ENCODE measurements at regions not wholly inside any gene's neighbourhood (a gene's known extent, or its start where the extent isn't known, plus 50 kb on each side); places are given as distances from the start of the nearest gene placed in this dataset.

GRCh38 chr12:42855362-42855950 lies 265.9 kb upstream of the PRICKLE1 start:
- CTCF ChIA-PET = no interaction called here
- Histone ChIP-seq H3K4me3 (ENCODE audit: low read length) (no peak overlapping the region), H3K4me1 (ENCODE audit: insufficient read depth, low read length) (no peaks in the 10 kb centered on the region), H3K27ac (ENCODE audit: low read depth, low read length) (no peak overlapping the region), H3K9me3 (ENCODE audit: low read length) (no peaks in the 10 kb centered on the region), H3K36me3 (ENCODE audit: insufficient read depth, low read length) (no peaks in the 10 kb centered on the region), H3K27me3 (ENCODE audit: insufficient read depth, low read length, poor library complexity, severe bottlenecking) (no peaks in the 10 kb centered on the region)
- peaks cover 0 to 6% (median 0%) of the 10 kb centered on the region in 5 donors for H3K9me3 Mint-ChIP-seq
- H3K27ac Mint-ChIP-seq = no peak overlapping the region
- H3K4me1 Mint-ChIP-seq = no peaks in the 10 kb centered on the region
- DNase-seq = no peak
- H3K4me3 Mint-ChIP-seq = no peak overlapping the region
- no peaks in the 10 kb centered on the region for H3K36me3 Mint-ChIP-seq
- H3K27me3 Mint-ChIP-seq = no peaks in the 10 kb centered on the region
- POLR2A ChIA-PET = no interaction called here

- Mint-ChIP-seq H3K27me3 (no peaks in the 10 kb centered on the region), H3K27ac (no peak overlapping the region), H3K9me3 (peaks cover 0 to 6% (median 0%) of the 10 kb centered on the region in 5 donors), H3K36me3 (no peaks in the 10 kb centered on the region), H3K4me1 (no peaks in the 10 kb centered on the region), H3K4me3 (no peak overlapping the region)
- Histone ChIP-seq H3K4me1 (ENCODE audit: insufficient read depth, low read length) (no peaks in the 10 kb centered on the region), H3K36me3 (ENCODE audit: insufficient read depth, low read length) (no peaks in the 10 kb centered on the region), H3K4me3 (ENCODE audit: low read length) (no peak overlapping the region), H3K9me3 (ENCODE audit: low read length) (no peaks in the 10 kb centered on the region), H3K27ac (ENCODE audit: low read depth, low read length) (no peak overlapping the region), H3K27me3 (ENCODE audit: insufficient read depth, low read length, poor library complexity, severe bottlenecking) (no peaks in the 10 kb centered on the region)
- POLR2A ChIA-PET = no interaction called here
- DNase-seq = no peak
- CTCF ChIA-PET = no interaction called here
Measured at GRCh38 chr12:42854826-42855225, 265.3 kb upstream of the PRICKLE1 start.

GRCh38 chr12:42854208-42854607 lies 264.7 kb upstream of the PRICKLE1 start:
- H3K4me1 ChIP-seq (ENCODE audit: insufficient read depth, low read length) = no peaks in the 10 kb centered on the region
- ChIA-PET CTCF (no interaction called here), POLR2A (no interaction called here)
- no peaks in the 10 kb centered on the region for H3K4me1 Mint-ChIP-seq
- H3K9me3 Mint-ChIP-seq = peaks cover 0 to 6% (median 0%) of the 10 kb centered on the region in 5 donors
- no peaks in the 10 kb centered on the region for H3K36me3 Mint-ChIP-seq
- no peaks in the 10 kb centered on the region for H3K36me3 ChIP-seq (ENCODE audit: insufficient read depth, low read length)
- H3K4me3 Mint-ChIP-seq = no peak overlapping the region
- no peaks in the 10 kb centered on the region for H3K9me3 ChIP-seq (ENCODE audit: low read length)
- peaks cover 0 to under 1% of the 10 kb centered on the region in 2 donors for H3K27me3 Mint-ChIP-seq
- no peak overlapping the region for H3K4me3 ChIP-seq (ENCODE audit: low read length)
- no peak for DNase-seq
- H3K27ac Mint-ChIP-seq = no peak overlapping the region
- H3K27me3 ChIP-seq (ENCODE audit: insufficient read depth, low read length, poor library complexity, severe bottlenecking) = no peaks in the 10 kb centered on the region
- no peak overlapping the region for H3K27ac ChIP-seq (ENCODE audit: low read depth, low read length)

- CTCF ChIA-PET = no interaction called here
Measured at GRCh38 chr12:42853370-42854140, 264.0 kb upstream of the PRICKLE1 start.

GRCh38 chr12:42846782-42847181 lies 257.2 kb upstream of the PRICKLE1 start:
- POLR2A ChIA-PET = no interaction called here
- Mint-ChIP-seq H3K4me3 (no peak overlapping the region), H3K27ac (no peak overlapping the region), H3K4me1 (no peaks in the 10 kb centered on the region), H3K9me3 (peaks cover 0 to 12% (median 2%) of the 10 kb centered on the region in 5 donors), H3K27me3 (peaks cover 0 to 3% of the 10 kb centered on the region in 2 donors), H3K36me3 (no peaks in the 10 kb centered on the region)
- no peaks in the 10 kb centered on the region for H3K4me1 ChIP-seq (ENCODE audit: insufficient read depth, low read length)
- no peak overlapping the region for H3K27ac ChIP-seq (ENCODE audit: low read depth, low read length)
- H3K4me3 ChIP-seq (ENCODE audit: low read length) = no peak overlapping the region
- CTCF ChIA-PET = no interaction called here
- H3K9me3 ChIP-seq (ENCODE audit: low read length) = no peaks in the 10 kb centered on the region
- no peak for DNase-seq
- H3K27me3 ChIP-seq (ENCODE audit: insufficient read depth, low read length, poor library complexity, severe bottlenecking) = no peaks in the 10 kb centered on the region
- H3K36me3 ChIP-seq (ENCODE audit: insufficient read depth, low read length) = no peaks in the 10 kb centered on the region

More at GRCh38 chr12:42853370-42854140, 264.0 kb upstream of the PRICKLE1 start:
- no peak overlapping the region for H3K27ac ChIP-seq (ENCODE audit: low read depth, low read length)
- DNase-seq = no peak
- no peaks in the 10 kb centered on the region for H3K36me3 ChIP-seq (ENCODE audit: insufficient read depth, low read length)
- no peak overlapping the region for H3K4me3 Mint-ChIP-seq
- H3K4me1 ChIP-seq (ENCODE audit: insufficient read depth, low read length) = no peaks in the 10 kb centered on the region
- H3K27ac Mint-ChIP-seq = no peak overlapping the region
- H3K4me1 Mint-ChIP-seq = no peaks in the 10 kb centered on the region
- no peaks in the 10 kb centered on the region for H3K36me3 Mint-ChIP-seq
- no peaks in the 10 kb centered on the region for H3K27me3 ChIP-seq (ENCODE audit: insufficient read depth, low read length, poor library complexity, severe bottlenecking)
- peaks cover 0 to 3% of the 10 kb centered on the region in 2 donors for H3K27me3 Mint-ChIP-seq
- H3K4me3 ChIP-seq (ENCODE audit: low read length) = no peak overlapping the region
- H3K9me3 ChIP-seq (ENCODE audit: low read length) = no peaks in the 10 kb centered on the region
- POLR2A ChIA-PET = no interaction called here
- H3K9me3 Mint-ChIP-seq = peaks cover 0 to 6% (median 0%) of the 10 kb centered on the region in 5 donors

- no peak for DNase-seq
- Histone ChIP-seq H3K4me1 (ENCODE audit: insufficient read depth, low read length) (no peaks in the 10 kb centered on the region), H3K4me3 (ENCODE audit: low read length) (no peak overlapping the region), H3K27ac (ENCODE audit: low read depth, low read length) (no peak overlapping the region), H3K9me3 (ENCODE audit: low read length) (no peaks in the 10 kb centered on the region), H3K36me3 (ENCODE audit: insufficient read depth, low read length) (no peaks in the 10 kb centered on the region), H3K27me3 (ENCODE audit: insufficient read depth, low read length, poor library complexity, severe bottlenecking) (no peaks in the 10 kb centered on the region)
- Mint-ChIP-seq H3K4me1 (no peaks in the 10 kb centered on the region), H3K27ac (no peak overlapping the region), H3K9me3 (peaks cover 0 to 6% (median 2%) of the 10 kb centered on the region in 5 donors), H3K4me3 (no peak overlapping the region), H3K36me3 (no peaks in the 10 kb centered on the region), H3K27me3 (peaks cover 0 to 1% of the 10 kb centered on the region in 2 donors)
- ChIA-PET POLR2A (no interaction called here), CTCF (no interaction called here)
Measured at GRCh38 chr12:42834062-42834461, 244.5 kb upstream of the PRICKLE1 start.

GRCh38 chr12:42828836-42829235 lies 239.3 kb upstream of the PRICKLE1 start:
- H3K27me3 ChIP-seq (ENCODE audit: insufficient read depth, low read length, poor library complexity, severe bottlenecking) = no peaks in the 10 kb centered on the region
- CTCF ChIA-PET = no interaction called here
- POLR2A ChIA-PET = no interaction called here
- no peak overlapping the region for H3K4me3 ChIP-seq (ENCODE audit: low read length)
- H3K36me3 ChIP-seq (ENCODE audit: insufficient read depth, low read length) = no peaks in the 10 kb centered on the region
- H3K9me3 Mint-ChIP-seq = peaks cover 0 to 9% (median 0%) of the 10 kb centered on the region in 5 donors
- no peak overlapping the region for H3K27ac ChIP-seq (ENCODE audit: low read depth, low read length)
- H3K4me1 Mint-ChIP-seq = no peaks in the 10 kb centered on the region
- DNase-seq = no peak
- no peaks in the 10 kb centered on the region for H3K9me3 ChIP-seq (ENCODE audit: low read length)
- no peaks in the 10 kb centered on the region for H3K4me1 ChIP-seq (ENCODE audit: insufficient read depth, low read length)
- no peaks in the 10 kb centered on the region for H3K36me3 Mint-ChIP-seq
- no peak overlapping the region for H3K27ac Mint-ChIP-seq
- H3K27me3 Mint-ChIP-seq = peaks cover 0 to 4% of the 10 kb centered on the region in 2 donors
- H3K4me3 Mint-ChIP-seq = no peak overlapping the region

GRCh38 chr12:42824327-42824726 lies 234.8 kb upstream of the PRICKLE1 start:
- no peak overlapping the region for H3K27ac ChIP-seq (ENCODE audit: low read depth, low read length)
- no peaks in the 10 kb centered on the region for H3K27me3 ChIP-seq (ENCODE audit: insufficient read depth, low read length, poor library complexity, severe bottlenecking)
- DNase-seq = no peak
- ChIA-PET POLR2A (no interaction called here), CTCF (no interaction called here)
- Mint-ChIP-seq H3K36me3 (no peaks in the 10 kb centered on the region), H3K9me3 (peaks cover 0 to 9% (median 3%) of the 10 kb centered on the region in 5 donors), H3K4me3 (no peak overlapping the region), H3K27ac (no peak overlapping the region), H3K27me3 (peaks cover 0 to 3% of the 10 kb centered on the region in 2 donors), H3K4me1 (no peaks in the 10 kb centered on the region)
- H3K36me3 ChIP-seq (ENCODE audit: insufficient read depth, low read length) = no peaks in the 10 kb centered on the region
- H3K9me3 ChIP-seq (ENCODE audit: low read length) = no peaks in the 10 kb centered on the region
- H3K4me3 ChIP-seq (ENCODE audit: low read length) = no peak overlapping the region
- H3K4me1 ChIP-seq (ENCODE audit: insufficient read depth, low read length) = no peaks in the 10 kb centered on the region
